ENCODE measurements at regions not wholly inside any gene's neighbourhood (a gene's known extent, or its start where the extent isn't known, plus 50 kb on each side); places are given as distances from the start of the nearest gene placed in this dataset.

- DNase-seq (ENCODE audit: low read depth), result no peak
- no peak overlapping the region for H3K4me3 ChIP-seq (ENCODE audit: low read depth, low read length)
- no peak for TF ChIP-seq POLR2A (IDR thresholded peaks at IDR 0.05; ENCODE audit: extremely low read depth, insufficient read length)
- TF ChIP-seq, protein P1, sequence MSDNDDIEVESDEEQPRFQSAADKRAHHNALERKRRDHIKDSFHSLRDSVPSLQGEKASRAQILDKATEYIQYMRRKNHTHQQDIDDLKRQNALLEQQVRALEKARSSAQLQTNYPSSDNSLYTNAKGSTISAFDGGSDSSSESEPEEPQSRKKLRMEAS (IDR thresholded peaks at IDR 0.05; ENCODE audit: low read depth, low read length), result no peak
Observed at GRCh38 chr7:93013446-93014061, 104.2 kb downstream of the SAMD9 start.

DNA sequence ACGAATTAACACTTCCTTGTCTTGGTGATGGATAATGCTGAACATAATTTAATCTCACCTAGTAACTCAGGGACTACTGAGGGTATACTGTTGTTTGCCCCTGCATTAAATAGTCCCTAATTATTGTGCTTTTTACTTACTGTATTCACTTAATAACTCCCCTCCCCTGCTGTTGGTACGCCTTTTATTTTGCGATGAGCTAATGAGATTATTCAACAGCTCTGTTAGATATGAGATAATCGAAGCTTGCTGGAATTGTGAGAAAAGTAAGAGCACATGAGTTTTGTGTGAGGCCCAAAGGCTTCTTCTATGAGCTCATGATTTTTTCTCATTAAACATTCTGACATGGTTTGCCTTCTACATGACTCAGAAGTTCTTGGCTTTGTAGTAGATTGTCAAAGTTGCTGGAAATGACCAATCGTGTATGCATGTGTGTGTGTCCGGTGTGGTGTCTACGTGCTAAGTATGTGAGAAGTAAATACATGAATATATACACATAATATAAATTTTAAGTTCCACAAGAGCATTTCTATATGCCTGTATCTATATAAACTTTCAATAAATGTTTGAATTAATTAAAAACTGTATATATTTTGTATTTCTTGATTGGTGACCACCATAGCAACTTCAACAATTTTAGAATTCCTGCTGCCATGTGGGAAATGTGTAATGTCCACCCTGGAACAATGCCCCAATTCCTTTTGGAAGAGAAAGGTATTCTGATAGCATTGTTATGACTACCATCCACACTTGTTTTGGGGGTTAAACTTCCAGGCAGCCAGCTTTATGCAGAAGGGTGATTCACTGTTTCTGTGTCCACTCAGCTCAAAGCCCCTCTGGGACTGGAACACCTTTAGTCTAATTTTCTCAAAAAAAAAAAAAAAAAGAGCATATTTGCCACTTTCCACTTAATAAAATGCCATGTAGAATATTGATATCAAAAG, 106.2 kb downstream of the SAMD9 start:
- no peak overlapping the region for H3K4me3 ChIP-seq (ENCODE audit: low read depth, low read length)
- TF ChIP-seq, protein P2, sequence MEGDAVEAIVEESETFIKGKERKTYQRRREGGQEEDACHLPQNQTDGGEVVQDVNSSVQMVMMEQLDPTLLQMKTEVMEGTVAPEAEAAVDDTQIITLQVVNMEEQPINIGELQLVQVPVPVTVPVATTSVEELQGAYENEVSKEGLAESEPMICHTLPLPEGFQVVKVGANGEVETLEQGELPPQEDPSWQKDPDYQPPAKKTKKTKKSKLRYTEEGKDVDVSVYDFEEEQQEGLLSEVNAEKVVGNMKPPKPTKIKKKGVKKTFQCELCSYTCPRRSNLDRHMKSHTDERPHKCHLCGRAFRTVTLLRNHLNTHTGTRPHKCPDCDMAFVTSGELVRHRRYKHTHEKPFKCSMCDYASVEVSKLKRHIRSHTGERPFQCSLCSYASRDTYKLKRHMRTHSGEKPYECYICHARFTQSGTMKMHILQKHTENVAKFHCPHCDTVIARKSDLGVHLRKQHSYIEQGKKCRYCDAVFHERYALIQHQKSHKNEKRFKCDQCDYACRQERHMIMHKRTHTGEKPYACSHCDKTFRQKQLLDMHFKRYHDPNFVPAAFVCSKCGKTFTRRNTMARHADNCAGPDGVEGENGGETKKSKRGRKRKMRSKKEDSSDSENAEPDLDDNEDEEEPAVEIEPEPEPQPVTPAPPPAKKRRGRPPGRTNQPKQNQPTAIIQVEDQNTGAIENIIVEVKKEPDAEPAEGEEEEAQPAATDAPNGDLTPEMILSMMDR (IDR thresholded peaks at IDR 0.05; ENCODE audit: low read depth, low read length), result no peak
- TF ChIP-seq, protein P1 (IDR thresholded peaks at IDR 0.05; ENCODE audit: low read depth, low read length), result no peak
- TF ChIP-seq POLR2A (IDR thresholded peaks at IDR 0.05; ENCODE audit: extremely low read depth, insufficient read length), result no peak
- no peak for TF ChIP-seq MYC (IDR thresholded peaks at IDR 0.05; ENCODE audit: low read depth, low read length)
- DNase-seq (ENCODE audit: low read depth), result no peak

DNA sequence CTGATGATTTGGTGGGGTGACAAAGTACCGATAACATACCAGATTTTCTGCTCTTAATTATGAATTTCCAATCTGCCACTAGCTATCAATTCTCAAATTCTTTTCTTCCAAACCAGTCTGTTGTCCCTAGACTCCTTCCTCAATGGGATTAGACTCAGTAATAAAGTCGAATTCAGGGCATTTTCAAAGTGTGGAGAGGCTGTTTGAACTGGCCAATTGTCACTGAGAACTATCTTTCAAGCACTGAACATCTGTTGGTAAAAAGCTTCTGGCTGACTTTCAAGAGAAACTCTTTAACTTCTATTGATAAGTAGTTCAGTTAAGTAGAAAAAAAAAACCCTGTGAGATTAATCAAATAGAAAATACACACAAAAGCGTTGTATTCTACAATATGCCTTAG, 108.9 kb downstream of the SAMD9 start:
- no peak overlapping the region for H3K4me3 ChIP-seq (ENCODE audit: low read depth, low read length)
- TF ChIP-seq, protein P2 (IDR thresholded peaks at IDR 0.05; ENCODE audit: low read depth, low read length), result no peak
- no peak for TF ChIP-seq MYC (IDR thresholded peaks at IDR 0.05; ENCODE audit: low read depth, low read length)
- TF ChIP-seq, protein P1 (IDR thresholded peaks at IDR 0.05; ENCODE audit: low read depth, low read length), result no peak
- no peak for TF ChIP-seq POLR2A (IDR thresholded peaks at IDR 0.05; ENCODE audit: extremely low read depth, insufficient read length)
- no peak for DNase-seq (ENCODE audit: low read depth)

DNA sequence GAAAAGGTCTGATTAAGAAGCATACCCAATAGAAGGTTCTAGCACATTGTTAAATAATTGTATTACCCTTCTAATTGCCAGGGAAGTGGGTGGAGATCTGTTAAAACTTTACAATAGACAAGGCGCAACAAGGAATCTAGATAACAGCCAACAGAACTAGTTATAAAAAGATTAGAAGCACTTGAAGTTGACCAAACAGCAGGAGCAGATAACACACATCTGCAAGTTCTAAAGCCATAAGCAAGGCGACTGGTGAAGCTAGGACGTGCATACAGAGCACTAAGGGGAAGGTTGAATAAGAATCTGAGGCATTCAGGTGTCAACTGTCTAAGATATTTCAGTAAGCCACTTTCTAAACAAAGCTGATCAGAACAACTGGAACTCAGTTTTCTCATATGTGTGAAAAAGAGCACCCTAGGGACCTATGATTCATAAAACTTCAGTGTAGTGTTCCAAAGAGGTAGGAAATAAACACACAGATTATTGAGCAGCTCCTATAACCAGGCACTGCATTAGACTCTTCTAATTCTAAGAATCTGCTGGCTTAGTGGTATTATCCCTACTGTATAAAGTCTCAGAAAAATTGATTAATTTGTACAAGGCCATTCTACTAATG, 111.2 kb downstream of the SAMD9 start:
- TF ChIP-seq POLR2A (IDR thresholded peaks at IDR 0.05; ENCODE audit: extremely low read depth, insufficient read length) (no peak), MYC (IDR thresholded peaks at IDR 0.05; ENCODE audit: low read depth, low read length) (no peak)
- TF ChIP-seq, protein P1 (IDR thresholded peaks at IDR 0.05; ENCODE audit: low read depth, low read length), result no peak
- TF ChIP-seq, protein P2 (IDR thresholded peaks at IDR 0.05; ENCODE audit: low read depth, low read length), result no peak
- no peak overlapping the region for H3K4me3 ChIP-seq (ENCODE audit: low read depth, low read length)
- no peak for DNase-seq (ENCODE audit: low read depth)

GRCh38 chr7:93004906-93005305, 112.9 kb downstream of the SAMD9 start:
- DNase-seq (ENCODE audit: low read depth), result no peak
- no peak overlapping the region for H3K4me3 ChIP-seq (ENCODE audit: low read depth, low read length)
- no peak for TF ChIP-seq POLR2A (IDR thresholded peaks at IDR 0.05; ENCODE audit: extremely low read depth, insufficient read length)
- TF ChIP-seq, protein P1 (IDR thresholded peaks at IDR 0.05; ENCODE audit: low read depth, low read length), result no peak
- no peak for TF ChIP-seq MYC (IDR thresholded peaks at IDR 0.05; ENCODE audit: low read depth, low read length)
- TF ChIP-seq, protein P2 (IDR thresholded peaks at IDR 0.05; ENCODE audit: low read depth, low read length), result no peak
